Lower lobe of right lung (tissue), 2 donors: ENCODE measurements at regions not wholly inside any gene's neighbourhood (a gene's known extent, or its start where the extent isn't known, plus 50 kb on each side); places are given as distances from the start of the nearest gene placed in this dataset.

Experiments used
- ATAC-seq, 2 donors: fragments of 200-7000 bp; cut with Tn5 transposase; one replicate each; pipeline ENCODE4 v1.9.1; 2020 to 2022; ENCODE audit warnings: mild to moderate bottlenecking in 2 of 2, moderate library complexity in 2 of 2
- DNase-seq: peaks from one replicate; pipeline ENCODE4 v3.0.0-alpha.2; 2020
- H3K27ac ChIP-seq: fragments of 200-600 bp; one replicate; pipeline ENCODE4 v1.8.0; 2022
- H3K27me3 ChIP-seq: fragments of 200-600 bp; one replicate; pipeline ENCODE4 v1.8.0; 2022; ENCODE audit warnings: low read depth
- H3K36me3 ChIP-seq: fragments of 200-600 bp; one replicate; pipeline ENCODE4 v1.8.0; 2022; ENCODE audit warnings: mild to moderate bottlenecking
- H3K4me1 ChIP-seq: fragments of 200-600 bp; one replicate; pipeline ENCODE4 v1.8.0; 2022
- H3K4me3 ChIP-seq: fragments of 200-600 bp; one replicate; pipeline ENCODE4 v1.8.0; 2022; ENCODE audit warnings: mild to moderate bottlenecking
- H3K9me3 ChIP-seq: fragments of 200-600 bp; one replicate; pipeline ENCODE4 v1.8.0; 2022
- CTCF ChIP-seq: fragments of 200-600 bp; IDR thresholded peaks from one replicate; pipeline ENCODE4 v1.8.0; 2022; ENCODE audit warnings: antibody characterized with exemption, mild to moderate bottlenecking
- intact Hi-C: fragments of 100-400 bp; cut with DNase I; formaldehyde crosslinking; loops from one replicate; pipeline ENCODE4 v1.11.0; 2022
- donor health status: DM: no; HTN: yes; CAD: no; lungs with severe emphysema.

- intact Hi-C loops = no loop called here
- H3K27me3 ChIP-seq = no peaks in the 10 kb centered on the region
- TF ChIP-seq CTCF = no peak
- no peaks in the 10 kb centered on the region for H3K4me1 ChIP-seq
- no peak overlapping the region for H3K4me3 ChIP-seq
- DNase-seq (no peak), ATAC-seq (no peak)
- H3K36me3 ChIP-seq = no peaks in the 10 kb centered on the region
- H3K27ac ChIP-seq = no peak overlapping the region
- H3K9me3 ChIP-seq = no peaks in the 10 kb centered on the region
These were observed 206.6 kb downstream of the NCK2 start for GRCh38 chr2:105951384-105951694.

GRCh38 chr2:105950521-105951383 is 206.0 kb downstream of the NCK2 start:
- no peak overlapping the region for H3K27ac ChIP-seq
- intact Hi-C loops = no loop called here

GRCh38 chr2:105943977-105944376 is 199.3 kb downstream of the NCK2 start:
- intact Hi-C loops = no loop called here
- DNase-seq = no peak
- Histone ChIP-seq H3K9me3 (peaks cover 3% of the 10 kb centered on the region), H3K27ac (no peak overlapping the region), H3K36me3 (no peaks in the 10 kb centered on the region), H3K4me1 (no peaks in the 10 kb centered on the region), H3K27me3 (no peaks in the 10 kb centered on the region), H3K4me3 (no peak overlapping the region)
- no peak for ATAC-seq
- no peak for TF ChIP-seq CTCF

More at GRCh38 chr2:105950521-105951383, 206.0 kb downstream of the NCK2 start:
- Histone ChIP-seq H3K27me3 (no peaks in the 10 kb centered on the region), H3K4me1 (no peaks in the 10 kb centered on the region), H3K4me3 (no peak overlapping the region), H3K9me3 (no peaks in the 10 kb centered on the region), H3K36me3 (no peaks in the 10 kb centered on the region)
- TF ChIP-seq CTCF = no peak
- ATAC-seq (no peak), DNase-seq (no peak)
